Spinal cord (tissue), 9 donors: ENCODE measurements at regions not wholly inside any gene's neighbourhood (a gene's known extent, or its start where the extent isn't known, plus 50 kb on each side); places are given as distances from the start of the nearest gene placed in this dataset.

Source experiments
- DNase-seq, 6 donors: peaks; one replicate each; pipeline versions ENCODE4 v3.0.0 to v3.0.0-alpha.2; 2013 to 2015; ENCODE audit warnings: low spot score in 6 of 6, low read depth in 4 of 6
- H3K27ac ChIP-seq: one replicate; pipeline ENCODE4 v1.5.1; 2013; ENCODE audit warnings: low read depth, low read length, control low read depth
- H3K27me3 ChIP-seq: one replicate; pipeline ENCODE4 v1.6.1; 2013; ENCODE audit warnings: low read length; ENCODE audit not compliant: control insufficient read depth, insufficient read depth
- H3K36me3 ChIP-seq: one replicate; pipeline ENCODE4 v1.6.1; 2013; ENCODE audit warnings: low read length; ENCODE audit not compliant: control insufficient read depth, insufficient read depth
- H3K4me1 ChIP-seq: one replicate; pipeline ENCODE4 v1.6.1; 2013; ENCODE audit warnings: low read length; ENCODE audit not compliant: control insufficient read depth, insufficient read depth
- H3K4me3 ChIP-seq: one replicate; pipeline ENCODE4 v1.5.1; 2013; ENCODE audit warnings: low read depth, low read length, control low read depth
- H3K9me3 ChIP-seq: one replicate; pipeline ENCODE4 v1.6.1; 2013; ENCODE audit warnings: low read length; ENCODE audit not compliant: control insufficient read depth, insufficient read depth
- WGBS: methylation state at CpG from one replicate; pipeline ENCODE4 v1.1.5; 2013; ENCODE audit warnings: missing lambda C conversion rate; ENCODE audit not compliant: insufficient coverage; 5-methylcytosine and 5-hydroxymethylcytosine counted together
- donor health status: healthy.

- Histone ChIP-seq H3K27me3 (no peaks in the 10 kb centered on the region), H3K27ac (no peak overlapping the region), H3K9me3 (no peaks in the 10 kb centered on the region), H3K4me1 (no peaks in the 10 kb centered on the region), H3K36me3 (no peaks in the 10 kb centered on the region), H3K4me3 (no peak overlapping the region)
- DNase-seq = no peak
- WGBS = no CpG with 5 or more reads among the region's 2 CpGs
These were observed 331.5 kb downstream of the ARPP21 start for GRCh38 chr3:35970793-35971192.

GRCh38 chr3:35971686-35972085, 332.4 kb downstream of the ARPP21 start:
- no peak for DNase-seq
- H3K9me3 ChIP-seq = no peaks in the 10 kb centered on the region
- no peaks in the 10 kb centered on the region for H3K36me3 ChIP-seq
- H3K27me3 ChIP-seq = no peaks in the 10 kb centered on the region
- WGBS = 100% methylated on average over 1 of the region's 1 CpG
- H3K27ac ChIP-seq = no peak overlapping the region
- H3K4me3 ChIP-seq = no peak overlapping the region
- no peaks in the 10 kb centered on the region for H3K4me1 ChIP-seq

- H3K27me3 ChIP-seq = no peaks in the 10 kb centered on the region
- DNase-seq = no peak
These were observed 335.5 kb downstream of the ARPP21 start for GRCh38 chr3:35974872-35975271.

GRCh38 chr3:35986161-35986560, 346.8 kb downstream of the ARPP21 start:
- no peaks in the 10 kb centered on the region for H3K36me3 ChIP-seq
- H3K27ac ChIP-seq = no peak overlapping the region
- H3K4me1 ChIP-seq = no peaks in the 10 kb centered on the region
- no peak overlapping the region for H3K4me3 ChIP-seq
- H3K27me3 ChIP-seq = no peaks in the 10 kb centered on the region
- H3K9me3 ChIP-seq = no peaks in the 10 kb centered on the region
- DNase-seq = no peak

More at GRCh38 chr3:35974872-35975271, 335.5 kb downstream of the ARPP21 start:
- Histone ChIP-seq H3K9me3 (no peaks in the 10 kb centered on the region), H3K4me3 (no peak overlapping the region), H3K36me3 (no peaks in the 10 kb centered on the region), H3K4me1 (no peaks in the 10 kb centered on the region), H3K27ac (no peak overlapping the region)

GRCh38 chr3:35987386-35987785, 348.1 kb downstream of the ARPP21 start:
- Histone ChIP-seq H3K27me3 (no peaks in the 10 kb centered on the region), H3K4me1 (no peaks in the 10 kb centered on the region), H3K27ac (no peak overlapping the region), H3K36me3 (no peaks in the 10 kb centered on the region), H3K4me3 (no peak overlapping the region), H3K9me3 (no peaks in the 10 kb centered on the region)
- no peak for DNase-seq

GRCh38 chr3:35992041-35992440, 352.7 kb downstream of the ARPP21 start:
- no peak for DNase-seq

GRCh38 chr3:36011791-36012190, 368.5 kb upstream of the STAC start:
- 100% methylated on average over 1 of the region's 2 CpGs for WGBS
- no peaks in the 10 kb centered on the region for H3K4me1 ChIP-seq
- H3K9me3 ChIP-seq = no peaks in the 10 kb centered on the region
- no peak for DNase-seq
- H3K4me3 ChIP-seq = no peak overlapping the region
- H3K27ac ChIP-seq = no peak overlapping the region
- H3K36me3 ChIP-seq = no peaks in the 10 kb centered on the region
- H3K27me3 ChIP-seq = no peaks in the 10 kb centered on the region

More at GRCh38 chr3:35992041-35992440, 352.7 kb downstream of the ARPP21 start:
- no peaks in the 10 kb centered on the region for H3K27me3 ChIP-seq
- H3K4me3 ChIP-seq = no peak overlapping the region
- no peaks in the 10 kb centered on the region for H3K36me3 ChIP-seq
- no peak overlapping the region for H3K27ac ChIP-seq
- H3K9me3 ChIP-seq = no peaks in the 10 kb centered on the region
- 100% methylated on average over 2 of the region's 2 CpGs for WGBS
- no peaks in the 10 kb centered on the region for H3K4me1 ChIP-seq

GRCh38 chr3:36013425-36013824, 366.9 kb upstream of the STAC start:
- no peaks in the 10 kb centered on the region for H3K27me3 ChIP-seq
- WGBS = no CpG with 5 or more reads among the region's 1 CpG

GRCh38 chr3:36025232-36025631, 355.1 kb upstream of the STAC start:
- WGBS = no CpG with 5 or more reads among the region's 3 CpGs
- Histone ChIP-seq H3K36me3 (no peaks in the 10 kb centered on the region), H3K4me1 (no peaks in the 10 kb centered on the region), H3K4me3 (no peak overlapping the region), H3K9me3 (no peaks in the 10 kb centered on the region), H3K27me3 (no peaks in the 10 kb centered on the region), H3K27ac (no peak overlapping the region)
- DNase-seq = no peak

More at GRCh38 chr3:36013425-36013824, 366.9 kb upstream of the STAC start:
- peak in 1 of 6 donors; percentile 30 for DNase-seq
- H3K4me1 ChIP-seq = no peaks in the 10 kb centered on the region
- H3K36me3 ChIP-seq = no peaks in the 10 kb centered on the region
- H3K27ac ChIP-seq = no peak overlapping the region
- no peaks in the 10 kb centered on the region for H3K9me3 ChIP-seq
- no peak overlapping the region for H3K4me3 ChIP-seq

GRCh38 chr3:36032180-36033047, 347.9 kb upstream of the STAC start:
- WGBS = 62% methylated on average over 4 of the region's 6 CpGs
- peaks cover 8% of the 10 kb centered on the region for H3K9me3 ChIP-seq
- peak in 2 of 6 donors; percentile 17 to 71 for DNase-seq
- H3K36me3 ChIP-seq = no peaks in the 10 kb centered on the region
- H3K4me3 ChIP-seq = no peak overlapping the region
- H3K4me1 ChIP-seq = no peaks in the 10 kb centered on the region
- H3K27ac ChIP-seq = no peak overlapping the region
- no peaks in the 10 kb centered on the region for H3K27me3 ChIP-seq
